AG04449 (cell line): ENCODE measurements at regions not wholly inside any gene's neighbourhood (a gene's known extent, or its start where the extent isn't known, plus 50 kb on each side); places are given as distances from the start of the nearest gene placed in this dataset.

Experiments
- CTCF ChIA-PET: fragments of 350-600 bp; formaldehyde crosslinking; extraction: SDS; loops from one replicate; lab custom pipeline; 2021; ENCODE audit warnings: antibody characterized with exemption; lab: Yijun Ruan, JAX
- POLR2A ChIA-PET: fragments of 400-600, 350-600 bp; formaldehyde crosslinking; extraction: SDS; loops from one replicate; lab custom pipeline; 2020; ENCODE audit warnings: antibody characterized with exemption, inconsistent platforms; lab: Yijun Ruan, JAX
- DNase-seq: peaks from one replicate; pipeline ENCODE4 v3.0.0-alpha.2; 2010; ENCODE audit warnings: low read depth, low spot score
- H3K4me3 ChIP-seq: 2 replicates; pipeline ENCODE4 v1.5.1; 2011; ENCODE audit warnings: low read depth, mild to moderate bottlenecking, control low read depth, low read length
- TF ChIP-seq, protein P1 (sequence below): IDR thresholded peaks from one replicate; pipeline ENCODE4 v1.5.1; 2011; ENCODE audit warnings: mild to moderate bottlenecking, moderate library complexity, low read length, control low read depth, inconsistent platforms; ENCODE audit not compliant: insufficient read depth; ENCODE audit errors: missing control alignments

GRCh38 chr18:38902796-38903195 lies 1337.2 kb upstream of the CELF4 start:
- H3K4me3 ChIP-seq: no peak overlapping the region
- TF ChIP-seq, protein P1, sequence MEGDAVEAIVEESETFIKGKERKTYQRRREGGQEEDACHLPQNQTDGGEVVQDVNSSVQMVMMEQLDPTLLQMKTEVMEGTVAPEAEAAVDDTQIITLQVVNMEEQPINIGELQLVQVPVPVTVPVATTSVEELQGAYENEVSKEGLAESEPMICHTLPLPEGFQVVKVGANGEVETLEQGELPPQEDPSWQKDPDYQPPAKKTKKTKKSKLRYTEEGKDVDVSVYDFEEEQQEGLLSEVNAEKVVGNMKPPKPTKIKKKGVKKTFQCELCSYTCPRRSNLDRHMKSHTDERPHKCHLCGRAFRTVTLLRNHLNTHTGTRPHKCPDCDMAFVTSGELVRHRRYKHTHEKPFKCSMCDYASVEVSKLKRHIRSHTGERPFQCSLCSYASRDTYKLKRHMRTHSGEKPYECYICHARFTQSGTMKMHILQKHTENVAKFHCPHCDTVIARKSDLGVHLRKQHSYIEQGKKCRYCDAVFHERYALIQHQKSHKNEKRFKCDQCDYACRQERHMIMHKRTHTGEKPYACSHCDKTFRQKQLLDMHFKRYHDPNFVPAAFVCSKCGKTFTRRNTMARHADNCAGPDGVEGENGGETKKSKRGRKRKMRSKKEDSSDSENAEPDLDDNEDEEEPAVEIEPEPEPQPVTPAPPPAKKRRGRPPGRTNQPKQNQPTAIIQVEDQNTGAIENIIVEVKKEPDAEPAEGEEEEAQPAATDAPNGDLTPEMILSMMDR: no peak
- ChIA-PET POLR2A (no interaction called here), CTCF (no interaction called here)
- DNase-seq: no peak

DNA sequence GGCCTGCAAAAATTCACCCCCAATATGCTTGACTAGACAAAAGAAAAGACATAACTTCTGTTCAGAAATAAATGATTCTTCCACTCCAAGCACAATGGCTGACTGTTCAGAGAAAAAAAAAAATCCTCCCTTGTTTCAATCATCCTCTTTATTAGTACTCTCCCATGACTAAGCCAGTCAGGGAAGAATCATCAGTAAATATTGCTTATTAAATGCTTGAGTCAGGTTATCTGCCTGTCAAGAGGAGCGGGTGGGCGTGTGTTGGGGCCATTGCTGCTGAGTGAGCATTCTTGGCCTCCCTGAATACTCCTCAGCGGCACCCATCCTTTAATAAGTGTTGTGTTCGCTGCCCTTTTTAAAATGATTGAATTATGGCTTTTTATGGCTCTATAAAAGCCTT lies 1334.8 kb upstream of the CELF4 start:
- CTCF ChIA-PET: no interaction called here
- TF ChIP-seq, protein P1: no peak
- H3K4me3 ChIP-seq: no peak overlapping the region
- no peak for DNase-seq
- POLR2A ChIA-PET: no interaction called here

- ChIA-PET CTCF (no interaction called here), POLR2A (no interaction called here)
- no peak for DNase-seq
- TF ChIP-seq, protein P1: no peak
- H3K4me3 ChIP-seq: no peak overlapping the region
These were observed 1334.4 kb upstream of the CELF4 start for GRCh38 chr18:38900031-38900430.

- ChIA-PET POLR2A (no interaction called here), CTCF (no interaction called here)
- H3K4me3 ChIP-seq: no peak overlapping the region
- DNase-seq: no peak
- TF ChIP-seq, protein P1: no peak
These were observed 1333.7 kb upstream of the CELF4 start for GRCh38 chr18:38899252-38899651.

- POLR2A ChIA-PET: no interaction called here
These were observed 1332.6 kb upstream of the CELF4 start for GRCh38 chr18:38898167-38898566.

DNA sequence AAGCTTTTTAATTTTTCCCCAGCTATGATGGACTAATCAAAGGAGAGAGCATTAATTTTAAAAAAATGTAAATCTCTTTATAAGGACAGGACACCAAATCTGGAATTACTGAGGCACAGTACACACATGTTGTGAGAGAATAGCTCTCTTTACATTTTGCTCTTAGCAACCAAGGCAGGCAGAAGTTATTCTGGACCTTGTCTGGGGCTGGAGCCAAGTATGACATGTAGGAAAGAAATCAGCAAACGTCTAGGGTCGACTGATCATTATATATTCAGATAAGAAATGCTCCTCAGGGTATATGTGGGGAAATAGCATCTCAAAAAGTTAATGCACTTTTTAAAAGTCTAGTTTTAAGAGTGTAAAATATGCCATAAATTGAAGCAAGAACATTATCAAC lies 1330.0 kb upstream of the CELF4 start:
- no peak for DNase-seq
- ChIA-PET CTCF (no interaction called here), POLR2A (no interaction called here)
- H3K4me3 ChIP-seq: no peak overlapping the region
- TF ChIP-seq, protein P1: no peak

More at GRCh38 chr18:38898167-38898566, 1332.6 kb upstream of the CELF4 start:
- TF ChIP-seq, protein P1: no peak
- DNase-seq: no peak
- CTCF ChIA-PET: no interaction called here
- H3K4me3 ChIP-seq: no peak overlapping the region

DNA sequence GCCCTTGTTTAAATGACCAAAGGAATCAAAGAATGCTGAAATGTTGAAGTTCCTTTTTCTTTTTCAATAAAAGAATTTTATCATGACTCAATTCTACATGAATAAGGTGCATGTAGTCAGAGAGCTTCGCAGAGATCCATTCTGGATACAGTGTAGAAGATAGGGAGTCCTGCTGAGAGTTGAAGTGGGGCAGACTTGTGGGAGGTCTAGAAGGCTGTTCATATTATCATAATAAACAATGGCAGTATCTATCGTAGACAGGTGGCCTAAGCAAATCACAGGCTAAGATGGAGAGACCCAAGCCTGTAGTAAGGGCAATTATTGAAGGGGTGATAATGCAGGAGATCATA lies 1322.0 kb upstream of the CELF4 start:
- no peak for DNase-seq
- ChIA-PET CTCF (no interaction called here), POLR2A (no interaction called here)
- TF ChIP-seq, protein P1: no peak
- no peak overlapping the region for H3K4me3 ChIP-seq
